Upper lobe of left lung (tissue), 6 donors: ENCODE measurements at regions not wholly inside any gene's neighbourhood (a gene's known extent, or its start where the extent isn't known, plus 50 kb on each side); places are given as distances from the start of the nearest gene placed in this dataset.
A peak's percentile ranks its signal among the peaks of the same experiment; 100 is the strongest.

Experiments
- ATAC-seq, 2 donors: fragments of 200-7000 bp; cut with Tn5 transposase; one replicate each; pipeline ENCODE4 v1.9.1; 2022; ENCODE audit warnings: mild to moderate bottlenecking in 2 of 2, moderate library complexity in 2 of 2; ENCODE audit not compliant: low FRiP score in 2 of 2
- DNase-seq, 2 donors: peaks; one replicate each; pipeline ENCODE4 v3.0.0-alpha.2; 2019 to 2020
- H3K27ac ChIP-seq, 4 donors: fragments of 200-600 bp; sonication (generic); one replicate each; pipeline ENCODE4 v1.5.1; 2016 to 2019
- H3K27me3 ChIP-seq, 4 donors: fragments of 200-600 bp; sonication (generic); one replicate each; pipeline ENCODE4 v1.5.1; 2017 to 2019
- H3K36me3 ChIP-seq, 4 donors: fragments of 200-600 bp; sonication (generic); one replicate each; pipeline ENCODE4 v1.5.1; 2016 to 2019
- H3K4me1 ChIP-seq, 4 donors: fragments of 200-600 bp; sonication (generic); one replicate each; pipeline ENCODE4 v1.5.1; 2018 to 2019
- H3K4me3 ChIP-seq, 4 donors: fragments of 200-600 bp; sonication (generic); one replicate each; pipeline ENCODE4 v1.5.1; 2017 to 2019; ENCODE audit warnings: mild to moderate bottlenecking in 2 of 4, moderate library complexity in 1 of 4
- H3K9me3 ChIP-seq, 4 donors: fragments of 200-600 bp; sonication (generic); one replicate each; pipeline ENCODE4 v1.5.1; 2018 to 2019
- EP300 ChIP-seq, 4 donors: sonication (generic); formaldehyde crosslinking; IDR thresholded peaks; one replicate each; pipeline ENCODE4 v1.5.1; 2017; ENCODE audit warnings: antibody characterized with exemption in 4 of 4, control low read depth in 2 of 4
- POLR2A ChIP-seq, 4 donors: fragments of 450-650 bp; IDR thresholded peaks; one replicate each; pipeline ENCODE4 v1.5.1; 2016 to 2017; ENCODE audit warnings: antibody characterized with exemption in 4 of 4, mild to moderate bottlenecking in 2 of 4
- POLR2AphosphoS5 ChIP-seq, 2 donors: sonication (generic); formaldehyde crosslinking; IDR thresholded peaks; one replicate each; pipeline ENCODE4 v1.5.1; 2017; ENCODE audit warnings: antibody characterized with exemption in 2 of 2
- WGBS, 2 donors: methylation state at CpG; one replicate each; pipeline ENCODE4 v1.1.5; 2017 to 2018; 5-methylcytosine and 5-hydroxymethylcytosine counted together
- TF ChIP-seq, protein P1 (sequence below), 6 experiments: fragments of 450-650 bp in 4 of 6; fragments of 200-600 bp in 2 of 6; sonication (generic) in 2 of 6; IDR thresholded peaks; one replicate each; pipeline ENCODE4 v1.5.1; 2016 to 2019; ENCODE audit warnings: antibody characterized with exemption in 6 of 6
- donor health status: DM: no; HTN: no; CAD: no; lungs with moderate emphysema.
- donor health status: DM: no; HTN: yes; CAD: no; lungs with severe emphysema.

DNA sequence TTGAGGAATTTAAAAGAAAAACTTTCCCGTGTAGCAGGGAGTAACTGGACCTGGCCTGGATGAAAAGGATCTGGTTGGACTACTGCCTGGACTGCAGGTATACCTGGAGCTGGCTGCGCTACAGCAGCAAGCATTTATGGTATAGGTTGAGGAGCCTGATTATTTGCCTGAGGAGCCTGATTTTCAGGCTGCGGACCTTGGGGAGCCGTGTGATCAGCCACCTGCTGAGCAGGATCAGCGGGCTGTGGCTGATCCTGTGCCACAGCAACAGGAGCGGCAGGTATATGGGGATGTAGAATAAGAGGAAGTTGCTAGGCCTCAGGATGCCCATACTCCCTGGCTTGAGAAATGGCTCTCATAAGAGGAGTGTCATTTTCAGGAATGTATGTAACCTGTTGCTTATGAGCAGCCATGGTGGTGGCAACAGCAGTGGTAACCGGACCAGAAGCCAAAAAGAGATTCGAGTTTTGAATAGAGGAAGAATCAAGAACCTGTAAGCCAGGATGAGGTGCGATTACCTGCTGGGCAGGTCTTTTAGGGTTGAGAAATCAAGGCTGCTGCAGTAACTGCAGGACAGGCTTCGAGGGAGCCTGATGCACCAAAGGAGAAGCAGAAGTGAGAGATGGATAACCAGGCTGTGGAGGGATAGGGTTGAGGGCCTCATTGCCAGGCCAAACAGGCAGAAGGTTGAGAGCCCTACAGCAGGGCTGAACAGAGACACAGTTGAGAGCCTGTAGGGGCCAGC, 60.9 kb upstream of the ARL4D start:
- Histone ChIP-seq H3K27ac (no peak overlapping the region), H3K4me3 (no peak overlapping the region), H3K9me3 (no peaks in the 10 kb centered on the region), H3K36me3 (no peaks in the 10 kb centered on the region), H3K4me1 (peaks cover 8 to 14% (median 9%) of the 10 kb centered on the region in 4 donors), H3K27me3 (no peaks in the 10 kb centered on the region)
- TF ChIP-seq POLR2A (IDR thresholded peaks at IDR 0.05) (no peak), POLR2AphosphoS5 (IDR thresholded peaks at IDR 0.05) (no peak), EP300 (IDR thresholded peaks at IDR 0.05) (no peak)
- TF ChIP-seq, protein P1, sequence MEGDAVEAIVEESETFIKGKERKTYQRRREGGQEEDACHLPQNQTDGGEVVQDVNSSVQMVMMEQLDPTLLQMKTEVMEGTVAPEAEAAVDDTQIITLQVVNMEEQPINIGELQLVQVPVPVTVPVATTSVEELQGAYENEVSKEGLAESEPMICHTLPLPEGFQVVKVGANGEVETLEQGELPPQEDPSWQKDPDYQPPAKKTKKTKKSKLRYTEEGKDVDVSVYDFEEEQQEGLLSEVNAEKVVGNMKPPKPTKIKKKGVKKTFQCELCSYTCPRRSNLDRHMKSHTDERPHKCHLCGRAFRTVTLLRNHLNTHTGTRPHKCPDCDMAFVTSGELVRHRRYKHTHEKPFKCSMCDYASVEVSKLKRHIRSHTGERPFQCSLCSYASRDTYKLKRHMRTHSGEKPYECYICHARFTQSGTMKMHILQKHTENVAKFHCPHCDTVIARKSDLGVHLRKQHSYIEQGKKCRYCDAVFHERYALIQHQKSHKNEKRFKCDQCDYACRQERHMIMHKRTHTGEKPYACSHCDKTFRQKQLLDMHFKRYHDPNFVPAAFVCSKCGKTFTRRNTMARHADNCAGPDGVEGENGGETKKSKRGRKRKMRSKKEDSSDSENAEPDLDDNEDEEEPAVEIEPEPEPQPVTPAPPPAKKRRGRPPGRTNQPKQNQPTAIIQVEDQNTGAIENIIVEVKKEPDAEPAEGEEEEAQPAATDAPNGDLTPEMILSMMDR (IDR thresholded peaks at IDR 0.05): no peak
- 83% methylated on average over 9 to 10 of the region's 10 CpGs for WGBS, 2 donors
- no peak for ATAC-seq
- no peak for DNase-seq

DNA sequence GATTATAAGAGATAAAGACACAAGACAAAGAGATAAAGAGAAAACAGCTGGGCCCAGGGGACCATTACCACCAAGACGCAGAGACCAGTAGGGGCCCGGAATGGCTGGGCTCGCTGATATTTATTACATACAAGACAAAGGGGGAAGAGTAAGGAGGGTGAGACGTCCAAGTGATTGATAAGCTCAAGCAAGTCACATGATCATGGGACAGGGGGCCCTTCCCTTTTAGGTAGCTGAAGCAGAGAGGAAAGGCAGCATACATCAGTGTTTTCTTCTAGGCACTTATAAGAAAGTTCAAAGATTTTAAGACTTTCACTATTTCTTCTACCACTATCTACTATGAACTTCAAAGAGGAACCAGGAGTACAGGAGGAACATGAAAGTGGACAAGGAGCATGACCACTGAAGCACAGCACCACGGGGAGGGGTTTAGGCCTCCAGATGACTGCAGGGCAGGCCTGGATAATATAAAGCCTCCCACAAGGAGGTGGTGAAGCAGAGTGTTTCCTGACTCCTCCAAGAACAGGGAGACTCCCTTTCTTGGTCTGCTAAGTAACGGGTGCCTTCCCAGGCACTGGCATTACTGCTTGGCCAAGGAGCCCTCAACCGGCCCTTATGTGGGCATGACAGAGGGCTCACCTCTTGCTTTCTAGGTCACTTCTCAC, 63.9 kb upstream of the ARL4D start:
- no peak overlapping the region for H3K4me3 ChIP-seq
- no peaks in the 10 kb centered on the region for H3K9me3 ChIP-seq
- WGBS, 2 donors: 52 to 58% methylated on average over 7 of the region's 7 CpGs
- H3K27me3 ChIP-seq: no peaks in the 10 kb centered on the region
- H3K4me1 ChIP-seq: peaks cover 8 to 14% (median 9%) of the 10 kb centered on the region in 4 donors
- no peaks in the 10 kb centered on the region for H3K36me3 ChIP-seq
- DNase-seq (no peak), ATAC-seq (no peak)
- TF ChIP-seq POLR2A (IDR thresholded peaks at IDR 0.05) (no peak), EP300 (IDR thresholded peaks at IDR 0.05) (no peak), POLR2AphosphoS5 (IDR thresholded peaks at IDR 0.05) (no peak)
- TF ChIP-seq, protein P1 (IDR thresholded peaks at IDR 0.05): no peak
- H3K27ac ChIP-seq: no peak overlapping the region

- no peak overlapping the region for H3K4me3 ChIP-seq
- ATAC-seq (no peak), DNase-seq (no peak)
- peaks cover 8 to 10% (median 9%) of the 10 kb centered on the region in 4 donors for H3K4me1 ChIP-seq
- no peaks in the 10 kb centered on the region for H3K9me3 ChIP-seq
- H3K36me3 ChIP-seq: no peaks in the 10 kb centered on the region
- no peak for TF ChIP-seq EP300 (IDR thresholded peaks at IDR 0.05)
- no peak for TF ChIP-seq POLR2AphosphoS5 (IDR thresholded peaks at IDR 0.05)
- TF ChIP-seq POLR2A (IDR thresholded peaks at IDR 0.05): no peak
- TF ChIP-seq, protein P1 (IDR thresholded peaks at IDR 0.05): no peak
- no peaks in the 10 kb centered on the region for H3K27me3 ChIP-seq
- 77 to 83% methylated on average over 12 of the region's 12 CpGs for WGBS, 2 donors
- H3K27ac ChIP-seq: peak overlapping the region in 1 of 4 donors; percentile 22
Observed at GRCh38 chr17:43333433-43333943, 65.3 kb upstream of the ARL4D start.

GRCh38 chr17:43332230-43332629, 66.6 kb upstream of the ARL4D start:
- Histone ChIP-seq H3K4me3 (no peak overlapping the region), H3K36me3 (no peaks in the 10 kb centered on the region), H3K27me3 (no peaks in the 10 kb centered on the region), H3K4me1 (peaks cover 8 to 10% (median 9%) of the 10 kb centered on the region in 4 donors), H3K9me3 (no peaks in the 10 kb centered on the region), H3K27ac (no peak overlapping the region)
- DNase-seq (no peak), ATAC-seq (no peak)
- WGBS, 2 donors: 82 to 84% methylated on average over 6 of the region's 6 CpGs
- no peak for TF ChIP-seq EP300 (IDR thresholded peaks at IDR 0.05)

- Histone ChIP-seq H3K4me3 (no peak overlapping the region), H3K27me3 (no peaks in the 10 kb centered on the region), H3K4me1 (peaks cover 8 to 10% (median 9%) of the 10 kb centered on the region in 4 donors), H3K36me3 (no peaks in the 10 kb centered on the region), H3K27ac (no peak overlapping the region), H3K9me3 (no peaks in the 10 kb centered on the region)
- ATAC-seq: no peak
- no peak for DNase-seq
- WGBS, 2 donors: 84 to 85% methylated on average over 12 of the region's 12 CpGs
- no peak for TF ChIP-seq EP300 (IDR thresholded peaks at IDR 0.05)
- TF ChIP-seq, protein P1 (IDR thresholded peaks at IDR 0.05): no peak
- TF ChIP-seq POLR2AphosphoS5 (IDR thresholded peaks at IDR 0.05): no peak
- TF ChIP-seq POLR2A (IDR thresholded peaks at IDR 0.05): no peak
Observed at GRCh38 chr17:43330876-43331639, 67.7 kb upstream of the ARL4D start.
